HG03457 (cell line): ENCODE measurements at regions not wholly inside any gene's neighbourhood (a gene's known extent, or its start where the extent isn't known, plus 50 kb on each side); places are given as distances from the start of the nearest gene placed in this dataset.
"Not testable (repeated sequence)": the region's sequence is repeated elsewhere in the genome, so short reads cannot be mapped to it uniquely, and the experiment has no call there.

Experiments used
- ATAC-seq: cut with Tn5 transposase; IDR thresholded peaks from one replicate; pipeline ENCODE4 v1.9.1; 2021; ENCODE audit warnings: moderate number of reproducible peaks; ENCODE audit not compliant: unreplicated experiment

- no peak for ATAC-seq
Observed at GRCh38 chr10:32143302-32143847, 87.2 kb upstream of the KIF5B start.

- ATAC-seq = no peak
Observed at GRCh38 chr10:32142646-32143045, 86.4 kb upstream of the KIF5B start.

GRCh38 chr10:32141018-32141807, 85.0 kb upstream of the KIF5B start:
- no peak for ATAC-seq

GRCh38 chr10:32140403-32140802, 84.2 kb upstream of the KIF5B start:
- no peak for ATAC-seq

- no peak for ATAC-seq
Observed at GRCh38 chr10:32139223-32140073, 83.2 kb upstream of the KIF5B start.

- not testable (repeated sequence) for ATAC-seq
Observed at GRCh38 chr10:32136927-32137326, 80.7 kb upstream of the KIF5B start.

GRCh38 chr10:32135796-32136195, 79.6 kb upstream of the KIF5B start:
- ATAC-seq = not testable (repeated sequence)

GRCh38 chr10:32132357-32132946, 76.2 kb upstream of the KIF5B start:
- ATAC-seq = no peak

- no peak for ATAC-seq
Observed at GRCh38 chr10:32131388-32131787, 75.2 kb upstream of the KIF5B start.

- no peak for ATAC-seq
Observed at GRCh38 chr10:32130788-32131187, 74.6 kb upstream of the KIF5B start.

GRCh38 chr10:32125023-32125422, 68.8 kb upstream of the KIF5B start:
- ATAC-seq = no peak

GRCh38 chr10:32123021-32123420, 66.8 kb upstream of the KIF5B start:
- ATAC-seq = no peak

GRCh38 chr10:32121648-32122047, 65.4 kb upstream of the KIF5B start:
- ATAC-seq = no peak

- ATAC-seq = no peak
Observed at GRCh38 chr10:32120147-32120546, 63.9 kb upstream of the KIF5B start.

GRCh38 chr10:32114508-32114907, 58.3 kb upstream of the KIF5B start:
- no peak for ATAC-seq

GRCh38 chr10:32112055-32112454, 55.8 kb upstream of the KIF5B start:
- ATAC-seq = no peak

- ATAC-seq = no peak
Observed at GRCh38 chr10:32111585-32111984, 55.4 kb upstream of the KIF5B start.

GRCh38 chr10:32110790-32111189, 54.6 kb upstream of the KIF5B start:
- no peak for ATAC-seq

- no peak for ATAC-seq
Observed at GRCh38 chr10:32109603-32110002, 53.4 kb upstream of the KIF5B start.
